Neural crest cell (in vitro differentiated cells): ENCODE measurements at regions not wholly inside any gene's neighbourhood (a gene's known extent, or its start where the extent isn't known, plus 50 kb on each side); places are given as distances from the start of the nearest gene placed in this dataset.

Source experiments
- DNase-seq: peaks from one replicate; pipeline ENCODE4 v3.0.0; 2021; ENCODE audit warnings: low read depth, mixed read lengths, low spot score
- H3K27ac Mint-ChIP-seq: one replicate; pipeline ENCODE4 v1.8.0; 2021; ENCODE audit warnings: mild to moderate bottlenecking, mixed read lengths; ENCODE audit not compliant: unreplicated experiment
- H3K27me3 Mint-ChIP-seq: 2 replicates; pipeline ENCODE4 v1.8.0; 2021; ENCODE audit warnings: low read depth, mild to moderate bottlenecking, mixed read lengths
- H3K36me3 Mint-ChIP-seq: 2 replicates; pipeline ENCODE4 v1.8.0; 2021; ENCODE audit warnings: low read depth, mild to moderate bottlenecking, mixed read lengths
- H3K4me1 Mint-ChIP-seq: 2 replicates; pipeline ENCODE4 v1.8.0; 2021; ENCODE audit warnings: mixed read lengths
- H3K4me3 Mint-ChIP-seq: one replicate; pipeline ENCODE4 v1.8.0; 2021; ENCODE audit warnings: mild to moderate bottlenecking, mixed read lengths
- H3K9me3 Mint-ChIP-seq: 2 replicates; pipeline ENCODE4 v1.8.0; 2021; ENCODE audit warnings: mixed read lengths
- CTCF ChIP-seq: fragments of 200-600 bp; sonication (generic); conservative IDR thresholded peaks from 2 replicates; pipeline ENCODE4 v1.5.0; 2021; ENCODE audit warnings: antibody characterized with exemption, mild to moderate bottlenecking

GRCh38 chr6:105990151-105990550, 96.0 kb upstream of the PRDM1 start:
- DNase-seq, result no peak
- Mint-ChIP-seq H3K9me3 (no peaks in the 10 kb centered on the region), H3K4me1 (peaks cover 36% of the 10 kb centered on the region), H3K27me3 (peaks cover 99% of the 10 kb centered on the region), H3K4me3 (peak overlapping the region; percentile 25), H3K27ac (no peak overlapping the region), H3K36me3 (no peaks in the 10 kb centered on the region)
- no peak for TF ChIP-seq CTCF

- TF ChIP-seq CTCF, result no peak
- H3K36me3 Mint-ChIP-seq, result no peaks in the 10 kb centered on the region
- H3K4me3 Mint-ChIP-seq, result no peak overlapping the region
- H3K27me3 Mint-ChIP-seq, result peaks cover 98% of the 10 kb centered on the region
- H3K27ac Mint-ChIP-seq, result no peak overlapping the region
- H3K9me3 Mint-ChIP-seq, result no peaks in the 10 kb centered on the region
- no peak for DNase-seq
- peaks cover 28% of the 10 kb centered on the region for H3K4me1 Mint-ChIP-seq
Observed at GRCh38 chr6:105988812-105989577, 97.1 kb upstream of the PRDM1 start.

GRCh38 chr6:105988321-105988720, 97.8 kb upstream of the PRDM1 start:
- TF ChIP-seq CTCF, result no peak
- H3K4me3 Mint-ChIP-seq, result no peak overlapping the region
- H3K27ac Mint-ChIP-seq, result no peak overlapping the region
- peaks cover 22% of the 10 kb centered on the region for H3K4me1 Mint-ChIP-seq
- peaks cover 98% of the 10 kb centered on the region for H3K27me3 Mint-ChIP-seq
- H3K36me3 Mint-ChIP-seq, result no peaks in the 10 kb centered on the region
- DNase-seq, result no peak
- no peaks in the 10 kb centered on the region for H3K9me3 Mint-ChIP-seq

- DNase-seq, result no peak
- Mint-ChIP-seq H3K9me3 (no peaks in the 10 kb centered on the region), H3K4me1 (peaks cover 17% of the 10 kb centered on the region), H3K36me3 (no peaks in the 10 kb centered on the region), H3K27ac (no peak overlapping the region), H3K4me3 (no peak overlapping the region), H3K27me3 (peaks cover 98% of the 10 kb centered on the region)
- TF ChIP-seq CTCF, result no peak
Observed at GRCh38 chr6:105987516-105987915, 98.6 kb upstream of the PRDM1 start.

- peaks cover 98% of the 10 kb centered on the region for H3K27me3 Mint-ChIP-seq
- no peaks in the 10 kb centered on the region for H3K36me3 Mint-ChIP-seq
- TF ChIP-seq CTCF, result no peak
- DNase-seq, result no peak
- H3K4me1 Mint-ChIP-seq, result peaks cover 13% of the 10 kb centered on the region
- H3K9me3 Mint-ChIP-seq, result no peaks in the 10 kb centered on the region
- no peak overlapping the region for H3K27ac Mint-ChIP-seq
- H3K4me3 Mint-ChIP-seq, result no peak overlapping the region
Observed at GRCh38 chr6:105986998-105987397, 99.1 kb upstream of the PRDM1 start.
